SK-N-MC (cell line): ENCODE measurements at regions not wholly inside any gene's neighbourhood (a gene's known extent, or its start where the extent isn't known, plus 50 kb on each side); places are given as distances from the start of the nearest gene placed in this dataset.

ENCODE experiments used
- EZH2 ChIP-seq: fragments of 200-600 bp; sonication (generic); IDR thresholded peaks from one replicate; pipeline ENCODE4 v1.6.1; 2017; ENCODE audit warnings: antibody characterized with exemption
- FOXP2 ChIP-seq: optimal IDR thresholded peaks from 2 replicates; pipeline ENCODE3; 2011; ENCODE audit warnings: mild to moderate bottlenecking, moderate library complexity; ENCODE audit not compliant: insufficient read depth; ENCODE audit errors: extremely low read length, control extremely low read depth
- POLR2AphosphoS5 ChIP-seq: IDR thresholded peaks from 2 replicates; pipeline ENCODE4 v1.6.1; 2012; ENCODE audit warnings: mild to moderate bottlenecking, low read depth, low read length, borderline replicate concordance

- TF ChIP-seq POLR2AphosphoS5 (no peak), EZH2 (no peak), FOXP2 (no peak)
These were observed 242.4 kb upstream of the RAB4A start for GRCh38 chr1:229028544-229028943.
